Esophagus squamous epithelium (tissue), 5 donors: ENCODE measurements at regions not wholly inside any gene's neighbourhood (a gene's known extent, or its start where the extent isn't known, plus 50 kb on each side); places are given as distances from the start of the nearest gene placed in this dataset.
A peak's percentile ranks its signal among the peaks of the same experiment; 100 is the strongest.

Experiments
- DNase-seq: peaks from one replicate; lab custom pipeline; 2025; lab: John Stamatoyannopoulos, UW
- H3K27ac ChIP-seq, 4 donors: fragments of 200-600 bp; sonication (generic); one replicate each; pipeline ENCODE4 v1.5.1; 2016 to 2019; ENCODE audit warnings: mild to moderate bottlenecking in 1 of 4
- H3K27me3 ChIP-seq, 4 donors: fragments of 200-600 bp; sonication (generic); 1 replicate in 3 of 4; 2 replicates in 1 of 4; pipeline versions ENCODE4 v1.5.1 to v1.6.0; 2017 to 2021; ENCODE audit warnings: antibody characterized with exemption in 1 of 4
- H3K36me3 ChIP-seq, 3 donors: fragments of 200-600 bp; sonication (generic); one replicate each; pipeline ENCODE4 v1.5.1; 2016 to 2019
- H3K4me1 ChIP-seq, 3 donors: fragments of 200-600 bp; sonication (generic); one replicate each; pipeline ENCODE4 v1.5.1; 2017 to 2019
- H3K4me3 ChIP-seq, 4 donors: fragments of 200-600 bp; sonication (generic); 1 replicate in 3 of 4; 2 replicates in 1 of 4; pipeline ENCODE4 v1.5.1; 2016 to 2019; ENCODE audit warnings: mild to moderate bottlenecking in 2 of 4, moderate library complexity in 1 of 4
- H3K9me3 ChIP-seq, 3 donors: fragments of 200-600 bp; sonication (generic); one replicate each; pipeline ENCODE4 v1.5.1; 2016 to 2019
- CTCF ChIP-seq, 6 experiments: fragments of 450-650 bp in 4 of 6; fragments of 200-600 bp in 2 of 6; sonication (generic) in 2 of 6; IDR thresholded peaks; one replicate each; pipeline ENCODE4 v1.5.1; 2016 to 2019; ENCODE audit warnings: antibody characterized with exemption in 6 of 6, mild to moderate bottlenecking in 4 of 6, moderate library complexity in 4 of 6
- POLR2A ChIP-seq, 4 donors: fragments of 450-650 bp; IDR thresholded peaks; one replicate each; pipeline ENCODE4 v1.6.1; 2017; ENCODE audit warnings: antibody characterized with exemption in 4 of 4, mild to moderate bottlenecking in 4 of 4, moderate library complexity in 3 of 4
- WGBS, 2 donors: methylation state at CpG; one replicate each; pipeline ENCODE4 v1.1.5; 2018; 5-methylcytosine and 5-hydroxymethylcytosine counted together
- intact Hi-C: fragments of 100-400 bp; cut with DNase I; formaldehyde crosslinking; loops from one replicate; pipeline ENCODE4 v1.15.0; 2022
- donor health status: DM: yes; HTN: yes; CAD: no.

- Histone ChIP-seq H3K4me1 (no peaks in the 10 kb centered on the region), H3K27me3 (no peaks in the 10 kb centered on the region), H3K36me3 (no peaks in the 10 kb centered on the region), H3K9me3 (peaks cover 0 to 7% (median 6%) of the 10 kb centered on the region in 3 donors), H3K27ac (no peak overlapping the region), H3K4me3 (no peak overlapping the region)
- 72 to 78% methylated on average over 2 of the region's 2 CpGs for WGBS, 2 donors
- intact Hi-C loops = no loop called here
- TF ChIP-seq POLR2A (IDR thresholded peaks at IDR 0.05) = no peak
- TF ChIP-seq CTCF (IDR thresholded peaks at IDR 0.05) = no peak
- no peak for DNase-seq
Measured at GRCh38 chr5:82399111-82399510, 121.0 kb upstream of the RPS23 start.

DNA sequence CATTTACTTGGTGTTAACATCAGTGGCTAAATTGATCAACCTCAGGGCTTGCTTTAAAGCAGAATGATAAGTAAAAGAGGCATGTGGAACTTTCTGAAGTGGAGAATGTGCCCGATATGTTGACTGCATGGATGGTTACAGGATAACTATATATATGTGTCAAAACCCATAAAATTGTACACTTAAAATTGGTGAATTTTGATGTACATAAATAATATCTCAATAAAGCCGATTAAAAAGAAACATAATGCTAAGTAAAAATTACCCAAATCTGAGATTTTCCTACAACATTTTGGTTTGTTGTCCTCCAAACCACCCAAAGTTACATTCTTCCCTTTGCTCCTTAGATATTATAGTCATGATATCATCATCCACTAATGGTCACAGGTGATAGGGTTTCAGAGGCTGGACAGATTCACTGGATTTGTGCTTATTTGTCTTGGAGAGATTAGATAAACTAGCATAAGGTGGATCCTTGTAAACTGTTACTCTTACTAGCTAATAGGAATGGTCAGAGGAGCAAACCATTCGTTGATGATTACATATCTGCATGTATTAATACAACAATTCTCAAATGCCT is 119.7 kb upstream of the RPS23 start:
- H3K4me1 ChIP-seq = no peaks in the 10 kb centered on the region
- TF ChIP-seq POLR2A (IDR thresholded peaks at IDR 0.05) = no peak
- TF ChIP-seq CTCF (IDR thresholded peaks at IDR 0.05) = no peak
- peaks cover 0 to under 1% (median 0%) of the 10 kb centered on the region in 4 donors for H3K27me3 ChIP-seq
- WGBS, 2 donors = 85 to 86% methylated on average over 3 of the region's 3 CpGs
- H3K27ac ChIP-seq = no peak overlapping the region
- intact Hi-C loops = no loop called here
- DNase-seq = no peak
- H3K4me3 ChIP-seq = no peak overlapping the region
- H3K9me3 ChIP-seq = no peaks in the 10 kb centered on the region
- no peaks in the 10 kb centered on the region for H3K36me3 ChIP-seq

DNA sequence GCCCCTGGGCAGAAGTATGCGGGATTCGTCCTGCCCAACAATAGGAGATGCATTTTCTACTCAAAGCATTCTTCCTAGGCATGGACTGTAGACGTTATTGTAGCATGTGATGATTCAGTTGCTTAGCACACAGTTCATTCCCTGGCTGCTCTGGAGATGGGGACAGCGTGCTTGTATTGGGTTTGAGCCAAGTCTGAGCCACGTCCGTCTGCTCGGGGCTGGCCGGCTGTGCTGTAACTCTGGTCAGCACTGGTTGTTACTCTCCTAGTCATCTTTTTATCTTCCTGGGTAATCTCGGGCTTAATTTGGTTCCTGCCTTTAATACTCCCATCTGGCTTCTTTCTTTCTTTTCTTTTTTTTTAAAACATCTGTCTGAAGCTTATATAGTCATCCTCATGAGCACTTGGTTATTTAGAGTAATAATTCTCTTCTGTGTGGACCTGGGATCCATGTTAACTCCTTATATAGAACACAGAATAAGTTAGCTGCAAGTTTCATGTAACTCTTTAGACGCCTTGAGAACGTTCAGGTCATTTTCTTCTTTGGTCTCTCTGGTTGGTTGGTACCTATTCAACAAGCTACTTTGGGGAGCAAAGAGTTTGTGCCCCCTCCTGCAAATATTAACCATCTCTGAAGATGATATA is 118.8 kb upstream of the RPS23 start:
- Histone ChIP-seq H3K27me3 (peaks cover 0 to 2% (median 0%) of the 10 kb centered on the region in 4 donors), H3K36me3 (no peaks in the 10 kb centered on the region), H3K4me1 (no peaks in the 10 kb centered on the region), H3K4me3 (no peak overlapping the region), H3K9me3 (no peaks in the 10 kb centered on the region), H3K27ac (no peak overlapping the region)
- no peak for DNase-seq
- intact Hi-C loops = no loop called here
- TF ChIP-seq POLR2A (IDR thresholded peaks at IDR 0.05) (no peak), CTCF (IDR thresholded peaks at IDR 0.05) (no peak)
- 27 to 30% methylated on average over 11 of the region's 11 CpGs for WGBS, 2 donors

GRCh38 chr5:82396396-82396795 is 118.2 kb upstream of the RPS23 start:
- Histone ChIP-seq H3K9me3 (no peaks in the 10 kb centered on the region), H3K4me1 (no peaks in the 10 kb centered on the region), H3K27me3 (peaks cover 0 to 2% (median 0%) of the 10 kb centered on the region in 4 donors), H3K36me3 (no peaks in the 10 kb centered on the region), H3K4me3 (no peak overlapping the region), H3K27ac (peak overlapping the region in 1 of 4 donors; percentile 21)
- no peak for DNase-seq
- WGBS, 2 donors = 60 to 66% methylated on average over 2 of the region's 2 CpGs
- TF ChIP-seq POLR2A (IDR thresholded peaks at IDR 0.05) = no peak
- intact Hi-C loops = no loop called here

DNA sequence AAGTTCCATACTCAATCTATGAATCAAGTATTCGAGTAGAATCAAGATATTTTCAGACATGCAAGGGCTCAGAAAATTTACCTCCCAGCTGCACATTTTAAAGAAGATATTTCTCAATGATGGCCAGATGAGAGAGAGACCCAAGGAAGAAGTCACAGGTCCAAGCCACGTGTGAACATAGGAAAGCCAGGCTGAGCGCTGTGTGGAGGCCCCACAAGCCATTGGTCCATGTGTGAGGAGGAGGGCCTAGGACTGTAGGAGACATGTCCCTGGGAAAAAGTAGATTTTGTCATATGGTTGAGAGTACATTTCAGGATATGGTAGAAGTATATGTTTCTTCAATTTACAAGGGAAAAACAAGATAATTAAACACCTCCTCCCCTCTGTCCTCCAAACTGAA is 115.8 kb upstream of the RPS23 start:
- no peak for TF ChIP-seq CTCF (IDR thresholded peaks at IDR 0.05)
- TF ChIP-seq POLR2A (IDR thresholded peaks at IDR 0.05) = no peak
- Histone ChIP-seq H3K27me3 (peaks cover 0 to 2% (median 0%) of the 10 kb centered on the region in 4 donors), H3K4me1 (peaks cover 0 to 4% (median 0%) of the 10 kb centered on the region in 3 donors), H3K36me3 (no peaks in the 10 kb centered on the region), H3K27ac (no peak overlapping the region), H3K4me3 (no peak overlapping the region), H3K9me3 (no peaks in the 10 kb centered on the region)
- 71 to 72% methylated on average over 3 of the region's 3 CpGs for WGBS, 2 donors
- DNase-seq = no peak
- intact Hi-C loops = no loop called here
